IMR-90 (cell line): ENCODE measurements at regions not wholly inside any gene's neighbourhood (a gene's known extent, or its start where the extent isn't known, plus 50 kb on each side); places are given as distances from the start of the nearest gene placed in this dataset.
A peak's percentile ranks its signal among the peaks of the same experiment; 100 is the strongest.

Experiments used
- ATAC-seq: fragments of 200-7000 bp; cut with Tn5 transposase; 2 replicates; pipeline ENCODE4 v1.9.1; 2020; ENCODE audit warnings: low read depth, mild to moderate bottlenecking, moderate library complexity
- BruUV-seq: library from RNA; stranded (reverse); fragments of 400-500 nt; replicated peaks from 2 replicates; lab custom pipeline; 2021; lab: Mats Ljungman, UMichigan
- CTCF ChIA-PET: fragments of 300-600 bp; formaldehyde crosslinking; extraction: SDS; loops from one replicate; lab custom pipeline; 2021; ENCODE audit warnings: antibody characterized with exemption; lab: Yijun Ruan, JAX
- POLR2A ChIA-PET: fragments of 300-600 bp; sonication (Branson Sonifier 250); formaldehyde crosslinking; loops from one replicate; lab custom pipeline; 2022; ENCODE audit warnings: antibody characterized with exemption; ENCODE audit not compliant: unreplicated experiment; lab: Charles Lee
- DNase-seq: peaks from one replicate; pipeline ENCODE4 v3.0.0; 2013
- H2AFZ ChIP-seq: replicated peaks from 2 replicates; pipeline ENCODE3; 2013; ENCODE audit warnings: low read length, mild to moderate bottlenecking; ENCODE audit not compliant: poor library complexity
- H2AK5ac ChIP-seq: 2 replicates; pipeline ENCODE4 v1.6.1; 2013; ENCODE audit warnings: low read depth, low read length, inconsistent platforms
- H2AK9ac ChIP-seq: replicated peaks from 2 replicates; pipeline ENCODE3; 2013; ENCODE audit warnings: mild to moderate bottlenecking, low read depth, low read length, moderate library complexity; ENCODE audit not compliant: poor library complexity
- H2BK120ac ChIP-seq: 2 replicates; pipeline ENCODE4 v1.6.1; 2013; ENCODE audit warnings: low read depth, low read length, inconsistent platforms
- H2BK15ac ChIP-seq: 3 replicates; pipeline ENCODE4 v1.6.1; 2013; ENCODE audit warnings: low read depth, low read length, inconsistent platforms
- H2BK20ac ChIP-seq: 2 replicates; pipeline ENCODE4 v1.6.1; 2013; ENCODE audit warnings: low read depth, mild to moderate bottlenecking, inconsistent platforms, low read length, moderate library complexity
- H2BK5ac ChIP-seq: 2 replicates; pipeline ENCODE4 v1.6.1; 2013; ENCODE audit warnings: mild to moderate bottlenecking, low read depth, low read length, inconsistent platforms; ENCODE audit not compliant: poor library complexity, severe bottlenecking
- H3K14ac ChIP-seq: replicated peaks from 2 replicates; pipeline ENCODE4 v1.6.1; 2013; ENCODE audit warnings: low read depth, low read length, inconsistent platforms
- H3K18ac ChIP-seq: 2 replicates; pipeline ENCODE4 v1.6.1; 2013; ENCODE audit warnings: low read depth, low read length, control low read depth
- H3K23ac ChIP-seq: 2 replicates; pipeline ENCODE4 v1.6.1; 2013; ENCODE audit warnings: low read depth, low read length, inconsistent platforms
- H3K27ac ChIP-seq: 2 replicates; pipeline ENCODE4 v1.5.1; 2013; ENCODE audit warnings: mild to moderate bottlenecking, control low read depth, low read length; ENCODE audit not compliant: insufficient read depth
- H3K27me3 ChIP-seq: 2 replicates; pipeline ENCODE4 v1.6.1; 2013; ENCODE audit warnings: low read length; ENCODE audit not compliant: control insufficient read depth, insufficient read depth
- H3K36me3 ChIP-seq: 2 replicates; pipeline ENCODE4 v1.6.1; 2013; ENCODE audit warnings: low read length, mixed read lengths; ENCODE audit not compliant: control insufficient read depth, insufficient read depth
- H3K4ac ChIP-seq: 2 replicates; pipeline ENCODE4 v1.6.1; 2013; ENCODE audit warnings: low read depth, low read length, inconsistent platforms
- H3K4me1 ChIP-seq: 2 replicates; pipeline ENCODE4 v1.6.1; 2013; ENCODE audit warnings: low read length, mixed read lengths; ENCODE audit not compliant: control insufficient read depth, insufficient read depth
- H3K4me2 ChIP-seq: 2 replicates; pipeline ENCODE4 v1.6.1; 2013; ENCODE audit warnings: low read depth, mild to moderate bottlenecking, control low read depth, low read length, moderate library complexity
- H3K4me3 ChIP-seq: 2 replicates; pipeline ENCODE4 v1.5.1; 2013; ENCODE audit warnings: low read depth, mild to moderate bottlenecking, control low read depth, low read length, moderate library complexity; ENCODE audit not compliant: insufficient read depth
- H3K56ac ChIP-seq: 2 replicates; pipeline ENCODE4 v1.6.1; 2013; ENCODE audit warnings: low read length, inconsistent platforms; ENCODE audit not compliant: insufficient read depth; ENCODE audit errors: extremely low read depth
- H3K79me1 ChIP-seq, 2 experiments: 2 replicates each; pipeline ENCODE4 v1.6.1; 2013; ENCODE audit warnings: low read length in 2 of 2, inconsistent platforms in 1 of 2, low read depth in 1 of 2
- H3K9ac ChIP-seq: 2 replicates; pipeline ENCODE4 v1.6.1; 2013; ENCODE audit warnings: low read depth, low read length, control low read depth
- H3K9me1 ChIP-seq: 2 replicates; pipeline ENCODE4 v1.6.1; 2013; ENCODE audit warnings: low read length, inconsistent platforms; ENCODE audit not compliant: insufficient read depth
- H3K9me3 ChIP-seq: 2 replicates; pipeline ENCODE4 v1.6.1; 2013; ENCODE audit warnings: low read length; ENCODE audit not compliant: control insufficient read depth, insufficient read depth
- H4K20me1 ChIP-seq: 2 replicates; pipeline ENCODE4 v1.6.1; 2013; ENCODE audit warnings: low read length, inconsistent platforms; ENCODE audit not compliant: insufficient read depth
- H4K5ac ChIP-seq: 2 replicates; pipeline ENCODE4 v1.6.1; 2013; ENCODE audit warnings: mild to moderate bottlenecking, low read depth, low read length, control low read depth
- H4K8ac ChIP-seq, 2 experiments: 2 replicates each; pipeline ENCODE4 v1.6.1; 2013; ENCODE audit warnings: low read depth in 2 of 2, low read length in 2 of 2, control low read depth in 1 of 2, inconsistent platforms in 1 of 2
- H4K91ac ChIP-seq: 2 replicates; pipeline ENCODE4 v1.6.1; 2013; ENCODE audit warnings: low read depth, low read length, inconsistent platforms; ENCODE audit not compliant: insufficient read depth
- CTCF ChIP-seq: conservative IDR thresholded peaks from 2 replicates; pipeline ENCODE4 v1.5.1; 2012; ENCODE audit warnings: mild to moderate bottlenecking, low read depth, low read length, improper control_type of control experiment
- FOS ChIP-seq: fragments of 150-350 bp; IDR thresholded peaks from 2 replicates; pipeline ENCODE4 v1.6.1; 2016; ENCODE audit warnings: low read depth, low read length
- MAFK ChIP-seq: IDR thresholded peaks from 2 replicates; pipeline ENCODE4 v1.6.1; 2012; ENCODE audit warnings: low read depth, low read length, improper control_type of control experiment
- RAD21 ChIP-seq: IDR thresholded peaks from 2 replicates; pipeline ENCODE4 v1.6.1; 2012; ENCODE audit warnings: low read length, improper control_type of control experiment
- RCOR1 ChIP-seq: IDR thresholded peaks from 2 replicates; pipeline ENCODE4 v1.6.1; 2012; ENCODE audit warnings: mild to moderate bottlenecking, low read length, improper control_type of control experiment; ENCODE audit not compliant: insufficient replicate concordance
- SMC3 ChIP-seq: fragments of 150-350 bp; IDR thresholded peaks from 2 replicates; pipeline ENCODE4 v1.6.1; 2016; ENCODE audit warnings: low read depth, mild to moderate bottlenecking, antibody characterized with exemption, low read length, moderate library complexity
- WGBS, 2 experiments: methylation state at CpG; one replicate each; pipeline versions ENCODE4 v1.1.5 to v1.1.7; 2013; ENCODE audit warnings: missing lambda C conversion rate in 2 of 2; ENCODE audit not compliant: insufficient read length in 1 of 2; ENCODE audit errors: extremely low coverage in 2 of 2; 5-methylcytosine and 5-hydroxymethylcytosine counted together
- dilution Hi-C: fragments of 300-500 bp; cut with HindIII; formaldehyde crosslinking; loops from one replicate; pipeline ENCODE4 v1.14.3; 2018; ENCODE audit warnings: low sequenced_read_pairs; ENCODE audit not compliant: unreplicated experiment
- in situ Hi-C: fragments of 300-500 bp; cut with MboI; formaldehyde crosslinking; loops from 3 replicates; pipeline ENCODE4 v1.14.3; 2019; ENCODE audit warnings: low sequenced_read_pairs, inconsistent platforms, mixed read lengths
- intact Hi-C: fragments of 100-400 bp; cut with micrococcal nuclease; formaldehyde crosslinking; loops from 2 replicates; pipeline ENCODE4 v1.10.0; 2022

GRCh38 chr16:86874141-86874540 is 295.8 kb downstream of the FOXL1 start:
- Histone ChIP-seq H3K4me1 (no peaks in the 10 kb centered on the region), H3K18ac (no peak overlapping the region), H2BK20ac (no peak overlapping the region), H2BK15ac (no peak overlapping the region), H4K20me1 (no peaks in the 10 kb centered on the region), H2AK5ac (no peak overlapping the region), H4K8ac (no peak overlapping the region), H2AFZ (no peak overlapping the region), H2AK9ac (no peak overlapping the region), H2BK120ac (no peak overlapping the region; the same call in 1 of the 2 replicates), H3K36me3 (no peaks in the 10 kb centered on the region), H3K14ac (no peak overlapping the region), H3K56ac (no peak overlapping the region), H3K9me1 (no peaks in the 10 kb centered on the region), H3K23ac (no peak overlapping the region), H4K91ac (no peak overlapping the region), H3K79me1 (no peaks in the 10 kb centered on the region), H3K27ac (no peak overlapping the region), H3K4ac (no peak overlapping the region), H3K27me3 (peaks cover 15% of the 10 kb centered on the region), H2BK5ac (no peak overlapping the region), H3K4me3 (no peak overlapping the region), H3K4me2 (no peak overlapping the region), H4K5ac (no peak overlapping the region), H3K9ac (no peak overlapping the region), H3K9me3 (peaks cover 13% of the 10 kb centered on the region)
- DNase-seq, result no peak
- TF ChIP-seq CTCF, result peak; percentile 47
- TF ChIP-seq FOS, result no peak
- TF ChIP-seq RCOR1, result no peak
- TF ChIP-seq SMC3, result peak; percentile 53
- TF ChIP-seq RAD21, result peak; percentile 60
- TF ChIP-seq MAFK, result no peak
- ChIA-PET CTCF (interaction anchor here (1.3 kb wide), 1 partner anchor 9 kb away, joined by 3 read pairs; no protein-coding TSS in a partner anchor), POLR2A (interaction anchor here (0.6 to 1.1 kb wide), 2 partner anchors 292 to 364 kb away, joined by 3 read pairs; no protein-coding TSS in a partner anchor)
- dilution Hi-C loops (no loop called here), intact Hi-C loops (no loop called here), in situ Hi-C loops (no loop called here)
- 80% methylated on average over 1 of the region's 2 CpGs; no CpG with 5 or more reads in 1 of the 2 experiments for WGBS, 2 experiments
- BruUV-seq, result no TSS peak
- peak; percentile 54; the same call in 1 of the 2 replicates for ATAC-seq
